ENCODE measurements at regions not wholly inside any gene's neighbourhood (a gene's known extent, or its start where the extent isn't known, plus 50 kb on each side); places are given as distances from the start of the nearest gene placed in this dataset.

GRCh38 chr13:24063281-24063877 lies 97.1 kb upstream of the SPATA13 start:
- no peak for TF ChIP-seq CTCF (IDR thresholded peaks at IDR 0.05; ENCODE audit: low read depth, low read length)
- no peak for TF ChIP-seq EZH2phosphoT487 (IDR thresholded peaks at IDR 0.05; ENCODE audit: low read depth)

All from OCI-LY3 (cell line).